ENCODE measurements at regions not wholly inside any gene's neighbourhood (a gene's known extent, or its start where the extent isn't known, plus 50 kb on each side); places are given as distances from the start of the nearest gene placed in this dataset.

DNA sequence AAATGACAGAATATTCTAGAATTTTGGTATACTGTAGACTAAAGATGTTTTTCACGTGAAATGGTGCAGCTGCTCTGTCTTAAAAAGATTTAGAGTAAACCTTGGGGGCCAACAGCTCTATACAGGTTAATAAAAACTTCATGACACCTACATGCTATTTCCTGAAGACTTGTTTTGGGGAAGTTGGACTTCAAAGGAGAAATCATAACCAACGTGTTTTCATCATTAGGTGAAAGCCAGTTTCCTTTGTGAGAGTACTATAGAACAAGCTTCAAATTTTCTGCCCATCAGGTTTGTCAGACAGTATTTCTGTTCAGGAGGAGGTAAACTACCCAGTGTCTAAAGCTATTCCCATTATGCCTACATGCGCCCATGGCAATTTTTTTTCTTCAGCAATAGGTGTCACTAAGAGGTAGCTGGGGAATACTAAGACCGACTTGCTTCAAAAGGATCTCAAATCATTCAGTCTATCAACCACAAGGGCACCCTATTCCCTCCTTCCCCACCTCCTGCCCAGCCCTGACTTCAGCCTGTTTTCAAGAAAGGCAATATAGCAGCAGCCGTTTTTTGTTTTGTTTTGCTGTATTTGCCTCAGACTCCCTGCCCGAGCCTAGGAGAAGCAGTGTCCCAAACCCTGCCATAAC, 237.3 kb upstream of the SP8 start:
- peaks cover 12% of the 10 kb centered on the region for H3K4me1 ChIP-seq (ENCODE audit: insufficient read depth, low read length)
- ChIA-PET CTCF (interaction anchor here (0.6 kb wide), 1 partner anchor 109 kb away, joined by 3 read pairs; no protein-coding TSS in a partner anchor), POLR2A (ENCODE audit: unreplicated experiment) (no interaction called here)
- TF ChIP-seq EZH2phosphoT487 (IDR thresholded peaks at IDR 0.05; ENCODE audit: borderline replicate concordance, low read length), result no peak
- TF ChIP-seq, protein P1, sequence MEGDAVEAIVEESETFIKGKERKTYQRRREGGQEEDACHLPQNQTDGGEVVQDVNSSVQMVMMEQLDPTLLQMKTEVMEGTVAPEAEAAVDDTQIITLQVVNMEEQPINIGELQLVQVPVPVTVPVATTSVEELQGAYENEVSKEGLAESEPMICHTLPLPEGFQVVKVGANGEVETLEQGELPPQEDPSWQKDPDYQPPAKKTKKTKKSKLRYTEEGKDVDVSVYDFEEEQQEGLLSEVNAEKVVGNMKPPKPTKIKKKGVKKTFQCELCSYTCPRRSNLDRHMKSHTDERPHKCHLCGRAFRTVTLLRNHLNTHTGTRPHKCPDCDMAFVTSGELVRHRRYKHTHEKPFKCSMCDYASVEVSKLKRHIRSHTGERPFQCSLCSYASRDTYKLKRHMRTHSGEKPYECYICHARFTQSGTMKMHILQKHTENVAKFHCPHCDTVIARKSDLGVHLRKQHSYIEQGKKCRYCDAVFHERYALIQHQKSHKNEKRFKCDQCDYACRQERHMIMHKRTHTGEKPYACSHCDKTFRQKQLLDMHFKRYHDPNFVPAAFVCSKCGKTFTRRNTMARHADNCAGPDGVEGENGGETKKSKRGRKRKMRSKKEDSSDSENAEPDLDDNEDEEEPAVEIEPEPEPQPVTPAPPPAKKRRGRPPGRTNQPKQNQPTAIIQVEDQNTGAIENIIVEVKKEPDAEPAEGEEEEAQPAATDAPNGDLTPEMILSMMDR (conservative IDR thresholded peaks at IDR 0.05; ENCODE audit: low read depth, low read length), result no peak
- no peak for TF ChIP-seq EZH2 (IDR thresholded peaks at IDR 0.05; ENCODE audit: low read length, unreplicated experiment)
- H3F3A ChIP-seq (ENCODE audit: low read length, unreplicated experiment), result peaks cover 4% of the 10 kb centered on the region
- no TSS peak for BruUV-seq (replicated peaks)
- H3K36me3 ChIP-seq (ENCODE audit: low read depth, low read length), result no peaks in the 10 kb centered on the region
- DNase-seq (peak; percentile 8), ATAC-seq (no peak)
- no peaks in the 10 kb centered on the region for H3K9me3 ChIP-seq (ENCODE audit: low read length)
- no peak overlapping the region for H2AFZ ChIP-seq (ENCODE audit: low read length)
- H4K20me1 ChIP-seq (ENCODE audit: low read length), result no peaks in the 10 kb centered on the region
- H3K9ac ChIP-seq (ENCODE audit: low read length), result no peak overlapping the region
- no peaks in the 10 kb centered on the region for H3K79me2 ChIP-seq (ENCODE audit: low read length)
- intact Hi-C loops (cut with micrococcal nuclease), result no loop called here
- no peak overlapping the region for H3K4me3 ChIP-seq (ENCODE audit: low read length)
- no peak overlapping the region for H3K4me2 ChIP-seq (ENCODE audit: low read length)
- no peak overlapping the region for H3K27ac ChIP-seq (ENCODE audit: low read length)
- peaks cover 50% of the 10 kb centered on the region for H3K27me3 ChIP-seq (ENCODE audit: low read length)
- no peaks in the 10 kb centered on the region for H3K9me2 ChIP-seq (replicated peaks; ENCODE audit: low read length)

DNA sequence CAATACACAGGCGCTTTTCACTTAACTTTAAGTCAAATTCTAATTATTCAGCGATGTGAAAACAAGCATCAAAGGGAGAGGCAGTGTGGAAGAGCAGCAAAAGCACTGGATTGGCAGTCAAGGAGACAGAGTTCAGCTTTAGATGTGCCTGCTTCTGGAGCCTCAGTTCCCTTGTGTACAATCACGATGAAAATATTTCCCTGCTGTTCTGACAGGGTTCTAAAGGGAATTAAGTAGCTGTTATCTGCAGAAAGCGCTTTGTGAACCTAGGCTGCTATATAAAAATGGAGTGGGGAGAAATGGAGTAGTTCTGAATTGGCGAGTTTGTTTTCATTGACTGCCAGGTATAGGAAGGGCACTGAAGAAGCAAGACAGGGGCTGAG, 237.8 kb upstream of the SP8 start:
- peaks cover 55% of the 10 kb centered on the region for H3K27me3 ChIP-seq (ENCODE audit: low read length)
- H3K9me2 ChIP-seq (replicated peaks; ENCODE audit: low read length), result no peaks in the 10 kb centered on the region
- no peak for TF ChIP-seq EZH2 (IDR thresholded peaks at IDR 0.05; ENCODE audit: low read length, unreplicated experiment)
- TF ChIP-seq EZH2phosphoT487 (IDR thresholded peaks at IDR 0.05; ENCODE audit: borderline replicate concordance, low read length), result no peak
- TF ChIP-seq, protein P1 (conservative IDR thresholded peaks at IDR 0.05; ENCODE audit: low read depth, low read length), result no peak
- ATAC-seq (no peak), DNase-seq (no peak)
- peaks cover 12% of the 10 kb centered on the region for H3K4me1 ChIP-seq (ENCODE audit: insufficient read depth, low read length)
- H2AFZ ChIP-seq (ENCODE audit: low read length), result no peak overlapping the region
- H3K36me3 ChIP-seq (ENCODE audit: low read depth, low read length), result no peaks in the 10 kb centered on the region
- no peaks in the 10 kb centered on the region for H3K9me3 ChIP-seq (ENCODE audit: low read length)
- ChIA-PET POLR2A (ENCODE audit: unreplicated experiment) (no interaction called here), CTCF (no interaction called here)
- no peak overlapping the region for H3K27ac ChIP-seq (ENCODE audit: low read length)
- no peak overlapping the region for H3K4me2 ChIP-seq (ENCODE audit: low read length)
- no peak overlapping the region for H3K4me3 ChIP-seq (ENCODE audit: low read length)
- no peaks in the 10 kb centered on the region for H4K20me1 ChIP-seq (ENCODE audit: low read length)
- H3F3A ChIP-seq (ENCODE audit: low read length, unreplicated experiment), result peaks cover 4% of the 10 kb centered on the region
- BruUV-seq (replicated peaks), result no TSS peak
- H3K79me2 ChIP-seq (ENCODE audit: low read length), result no peaks in the 10 kb centered on the region
- intact Hi-C loops (cut with micrococcal nuclease), result no loop called here
- no peak overlapping the region for H3K9ac ChIP-seq (ENCODE audit: low read length)

DNA sequence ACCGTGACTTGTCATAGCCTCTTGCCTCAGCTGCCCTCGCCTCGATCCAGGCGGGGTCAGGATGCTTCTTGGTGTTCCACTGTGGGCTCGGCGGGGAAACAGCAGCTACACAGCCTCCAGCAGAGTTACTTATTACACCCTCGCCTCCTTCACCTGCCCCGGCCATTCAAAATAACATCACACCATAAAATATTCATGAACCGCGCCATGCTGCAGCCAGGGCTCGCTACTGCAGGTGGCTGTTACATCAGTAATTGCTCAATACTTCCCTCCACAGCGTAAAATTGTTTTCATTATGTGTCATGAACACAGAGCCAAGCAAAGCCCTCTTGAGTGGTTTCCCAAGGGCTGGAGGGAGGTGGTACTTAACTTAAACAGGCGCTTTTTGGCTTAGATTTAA, 241.5 kb upstream of the SP8 start:
- BruUV-seq (replicated peaks), result no TSS peak
- POLR2A ChIA-PET (ENCODE audit: unreplicated experiment), result no interaction called here

More for the DNA sequence above, 241.5 kb upstream of the SP8 start:
- H4K20me1 ChIP-seq (ENCODE audit: low read length), result no peaks in the 10 kb centered on the region
- DNase-seq (peak; percentile 17), ATAC-seq (no peak)
- H3F3A ChIP-seq (ENCODE audit: low read length, unreplicated experiment), result peaks cover 4% of the 10 kb centered on the region
- CTCF ChIA-PET, result no interaction called here
- H3K4me3 ChIP-seq (ENCODE audit: low read length), result no peak overlapping the region
- no peak for TF ChIP-seq EZH2phosphoT487 (IDR thresholded peaks at IDR 0.05; ENCODE audit: borderline replicate concordance, low read length)
- TF ChIP-seq EZH2 (IDR thresholded peaks at IDR 0.05; ENCODE audit: low read length, unreplicated experiment), result no peak
- TF ChIP-seq, protein P1 (conservative IDR thresholded peaks at IDR 0.05; ENCODE audit: low read depth, low read length), result no peak
- peaks cover 73% of the 10 kb centered on the region for H3K27me3 ChIP-seq (ENCODE audit: low read length)
- H3K4me1 ChIP-seq (ENCODE audit: insufficient read depth, low read length), result no peaks in the 10 kb centered on the region
- no peak overlapping the region for H2AFZ ChIP-seq (ENCODE audit: low read length)
- no peak overlapping the region for H3K27ac ChIP-seq (ENCODE audit: low read length)
- H3K79me2 ChIP-seq (ENCODE audit: low read length), result no peaks in the 10 kb centered on the region
- H3K9ac ChIP-seq (ENCODE audit: low read length), result no peak overlapping the region
- no peak overlapping the region for H3K4me2 ChIP-seq (ENCODE audit: low read length)
- H3K36me3 ChIP-seq (ENCODE audit: low read depth, low read length), result no peaks in the 10 kb centered on the region
- H3K9me3 ChIP-seq (ENCODE audit: low read length), result no peaks in the 10 kb centered on the region
- intact Hi-C loops (cut with micrococcal nuclease), result no loop called here
- no peaks in the 10 kb centered on the region for H3K9me2 ChIP-seq (replicated peaks; ENCODE audit: low read length)
